Tibial nerve (tissue), 4 donors: ENCODE measurements at regions not wholly inside any gene's neighbourhood (a gene's known extent, or its start where the extent isn't known, plus 50 kb on each side); places are given as distances from the start of the nearest gene placed in this dataset.

Experiments
- CTCF ChIP-seq, 5 experiments: fragments of 200-600 bp in 3 of 5; fragments of 450-650 bp in 2 of 5; sonication (generic) in 3 of 5; IDR thresholded peaks; one replicate each; pipeline ENCODE4 v1.5.1; 2016 to 2019; ENCODE audit warnings: antibody characterized with exemption in 5 of 5, mild to moderate bottlenecking in 3 of 5, moderate library complexity in 2 of 5
- EP300 ChIP-seq, 2 donors: sonication (generic); formaldehyde crosslinking; IDR thresholded peaks; one replicate each; pipeline ENCODE4 v1.6.1; 2017; ENCODE audit warnings: antibody characterized with exemption in 2 of 2, mild to moderate bottlenecking in 1 of 2
- POLR2A ChIP-seq, 2 donors: fragments of 450-650 bp; IDR thresholded peaks; one replicate each; pipeline ENCODE4 v1.6.1; 2017; ENCODE audit warnings: antibody characterized with exemption in 2 of 2, mild to moderate bottlenecking in 2 of 2, moderate library complexity in 2 of 2

GRCh38 chr17:72381597-72382397 is 261.0 kb downstream of the SOX9 start:
- TF ChIP-seq CTCF (IDR thresholded peaks at IDR 0.05) (no peak), POLR2A (IDR thresholded peaks at IDR 0.05) (no peak), EP300 (IDR thresholded peaks at IDR 0.05) (no peak)
